Liver (tissue), 8 donors: ENCODE measurements at regions not wholly inside any gene's neighbourhood (a gene's known extent, or its start where the extent isn't known, plus 50 kb on each side); places are given as distances from the start of the nearest gene placed in this dataset.

ENCODE experiments used
- DNase-seq: peaks from one replicate; pipeline ENCODE4 v3.0.0-alpha.2; 2017; ENCODE audit warnings: low spot score
- H3K27ac ChIP-seq, 2 donors: one replicate each; pipeline ENCODE4 v1.7.0; 2013; ENCODE audit warnings: inconsistent platforms in 2 of 2, low read length in 2 of 2, control low read depth in 1 of 2, low read depth in 1 of 2, mild to moderate bottlenecking in 1 of 2
- H3K27me3 ChIP-seq, 4 donors: one replicate each; pipeline versions ENCODE4 v1.6.1 to v1.7.0; 2013; ENCODE audit warnings: low read length in 3 of 4, inconsistent platforms in 1 of 4, mild to moderate bottlenecking in 1 of 4, moderate library complexity in 1 of 4; ENCODE audit not compliant: control insufficient read depth in 4 of 4, insufficient read depth in 4 of 4
- H3K36me3 ChIP-seq, 4 donors: one replicate each; pipeline versions ENCODE4 v1.6.1 to v1.7.0; 2013; ENCODE audit warnings: low read length in 3 of 4, mild to moderate bottlenecking in 3 of 4, low read depth in 1 of 4, moderate library complexity in 1 of 4; ENCODE audit not compliant: control insufficient read depth in 4 of 4, insufficient read depth in 3 of 4
- H3K4me1 ChIP-seq, 4 donors: one replicate each; pipeline versions ENCODE4 v1.6.1 to v1.7.0; 2013; ENCODE audit warnings: low read length in 3 of 4, mild to moderate bottlenecking in 3 of 4, moderate library complexity in 1 of 4; ENCODE audit not compliant: control insufficient read depth in 4 of 4, insufficient read depth in 4 of 4
- H3K4me3 ChIP-seq, 3 donors: one replicate each; pipeline versions ENCODE4 v1.6.1 to v1.7.0; 2013; ENCODE audit warnings: low read length in 3 of 3, control low read depth in 1 of 3, low read depth in 1 of 3, mild to moderate bottlenecking in 1 of 3
- H3K9ac ChIP-seq, 2 donors: one replicate each; pipeline ENCODE4 v1.7.0; 2013; ENCODE audit warnings: low read length in 2 of 2, mild to moderate bottlenecking in 2 of 2, moderate library complexity in 2 of 2, control low read depth in 1 of 2, low read depth in 1 of 2
- H3K9me3 ChIP-seq, 4 donors: one replicate each; pipeline versions ENCODE4 v1.6.1 to v1.7.0; 2013; ENCODE audit warnings: low read length in 3 of 4; ENCODE audit not compliant: control insufficient read depth in 4 of 4
- EGR1 ChIP-seq, 2 donors: IDR thresholded peaks; 2 replicates each; pipeline ENCODE4 v1.6.1; 2016 to 2018; ENCODE audit warnings: antibody characterized with exemption in 2 of 2, low read depth in 2 of 2
- HNF4A ChIP-seq, 2 donors: conservative IDR thresholded peaks; 2 replicates each; pipeline ENCODE4 v1.6.1; 2016; ENCODE audit warnings: antibody characterized with exemption in 2 of 2, mild to moderate bottlenecking in 2 of 2
- JUND ChIP-seq, 2 donors: IDR thresholded peaks; 2 replicates each; pipeline ENCODE4 v1.6.1; 2016; ENCODE audit warnings: antibody characterized with exemption in 2 of 2
- NR2F2 ChIP-seq: IDR thresholded peaks from 2 replicates; pipeline ENCODE4 v1.6.1; 2016; ENCODE audit warnings: antibody characterized with exemption
- RAD21 ChIP-seq, 2 donors: IDR thresholded peaks; 2 replicates each; pipeline ENCODE4 v1.6.1; 2016; ENCODE audit warnings: antibody characterized with exemption in 2 of 2, mild to moderate bottlenecking in 2 of 2
- RXRA ChIP-seq, 2 donors: IDR thresholded peaks; 2 replicates each; pipeline ENCODE4 v1.6.1; 2017 to 2018; ENCODE audit warnings: antibody characterized with exemption in 2 of 2, mild to moderate bottlenecking in 1 of 2
- SP1 ChIP-seq: IDR thresholded peaks from 2 replicates; pipeline ENCODE4 v1.6.1; 2018; ENCODE audit warnings: antibody characterized with exemption, mild to moderate bottlenecking
- TAF1 ChIP-seq: conservative IDR thresholded peaks from 2 replicates; pipeline ENCODE4 v1.6.1; 2016; ENCODE audit warnings: antibody characterized with exemption, mild to moderate bottlenecking
- YY1 ChIP-seq: IDR thresholded peaks from 2 replicates; pipeline ENCODE4 v1.6.1; 2016; ENCODE audit warnings: antibody characterized with exemption, mild to moderate bottlenecking
- WGBS: extraction: QIAGEN DNeasy Blood & Tissue Kit; methylation state at CpG from one replicate; pipeline ENCODE4 v1.1.7; 2013; 5-methylcytosine and 5-hydroxymethylcytosine counted together
- TF ChIP-seq, protein P1 (sequence below): IDR thresholded peaks from 2 replicates; pipeline ENCODE4 v1.6.1; 2016; ENCODE audit warnings: antibody characterized with exemption
- TF ChIP-seq, protein P2 (sequence below): IDR thresholded peaks from 2 replicates; pipeline ENCODE4 v1.6.1; 2016; ENCODE audit warnings: antibody characterized with exemption
- TF ChIP-seq, protein P3 (sequence below): fragments of 150-350 bp; IDR thresholded peaks from 2 replicates; pipeline ENCODE4 v1.5.1; 2017; ENCODE audit warnings: improper control_type of control experiment, low read depth, low read length; ENCODE audit not compliant: missing input control
- TF ChIP-seq, protein P4 (sequence below): IDR thresholded peaks from 2 replicates; pipeline ENCODE4 v1.6.1; 2016; ENCODE audit warnings: antibody characterized with exemption, mild to moderate bottlenecking
- TF ChIP-seq, protein P5 (sequence below): IDR thresholded peaks from 2 replicates; pipeline ENCODE4 v1.6.1; 2016; ENCODE audit warnings: antibody characterized with exemption
- donor health status: healthy.
- donor health status: healthy.
- donor health status: healthy.
- donor health status: healthy.
- donor health status: healthy.

DNA sequence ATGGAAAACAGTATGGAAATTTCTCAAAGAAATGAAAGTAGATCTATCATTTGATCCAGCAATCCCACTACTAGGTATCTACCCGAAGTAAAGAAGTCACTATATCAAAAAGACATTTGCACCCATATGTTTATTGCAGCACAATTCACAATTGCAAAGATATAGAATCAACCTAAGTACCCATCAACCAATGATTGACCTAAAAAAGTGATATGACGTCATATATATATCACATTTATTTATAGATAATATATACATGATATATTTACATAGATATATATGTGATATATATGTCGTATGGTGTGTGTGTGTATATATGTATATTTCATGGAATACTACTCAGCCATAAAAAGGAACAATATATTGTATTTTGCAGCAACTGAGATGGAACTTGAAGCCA lies 188.3 kb upstream of the ARHGAP42 start:
- no peak for DNase-seq
- peaks cover 0 to 4% (median 0%) of the 10 kb centered on the region in 4 donors for H3K27me3 ChIP-seq
- H3K9me3 ChIP-seq, result no peaks in the 10 kb centered on the region
- H3K4me3 ChIP-seq, result no peak overlapping the region
- H3K36me3 ChIP-seq, result no peaks in the 10 kb centered on the region
- no peaks in the 10 kb centered on the region for H3K4me1 ChIP-seq
- H3K9ac ChIP-seq, result no peak overlapping the region
- no peak for TF ChIP-seq JUND (IDR thresholded peaks at IDR 0.05)
- WGBS, result 59% methylated on average over 3 of the region's 3 CpGs
- no peak overlapping the region for H3K27ac ChIP-seq

DNA sequence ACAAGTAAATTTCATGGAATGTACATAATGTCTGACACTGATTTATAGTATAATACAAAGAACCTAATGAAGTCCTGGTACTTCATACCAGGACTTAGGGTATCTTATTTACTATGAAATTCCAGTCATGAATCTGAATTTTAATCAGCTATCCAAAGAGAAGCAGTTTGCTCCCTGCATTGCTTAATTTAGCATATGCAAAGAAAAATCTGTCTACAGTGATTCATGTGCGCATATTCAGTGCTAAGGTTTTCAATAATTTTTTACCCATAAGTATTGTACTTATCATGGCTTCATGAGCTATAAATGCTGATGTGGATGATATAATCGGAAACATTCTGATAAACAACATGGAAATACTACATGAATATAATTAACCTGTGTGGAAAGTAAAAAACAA lies 185.6 kb upstream of the ARHGAP42 start:
- no peaks in the 10 kb centered on the region for H3K9me3 ChIP-seq

More for the DNA sequence above, 185.6 kb upstream of the ARHGAP42 start:
- H3K4me3 ChIP-seq, result no peak overlapping the region
- H3K36me3 ChIP-seq, result no peaks in the 10 kb centered on the region
- no peak overlapping the region for H3K27ac ChIP-seq
- WGBS, result 81% methylated on average over 2 of the region's 2 CpGs
- H3K27me3 ChIP-seq, result peaks cover 0 to 2% (median 0%) of the 10 kb centered on the region in 4 donors
- TF ChIP-seq, protein P1, sequence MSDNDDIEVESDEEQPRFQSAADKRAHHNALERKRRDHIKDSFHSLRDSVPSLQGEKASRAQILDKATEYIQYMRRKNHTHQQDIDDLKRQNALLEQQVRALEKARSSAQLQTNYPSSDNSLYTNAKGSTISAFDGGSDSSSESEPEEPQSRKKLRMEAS, result no peak
- TF ChIP-seq TAF1, result no peak
- TF ChIP-seq RXRA (IDR thresholded peaks at IDR 0.05), result no peak
- TF ChIP-seq SP1, result no peak
- TF ChIP-seq, protein P2, sequence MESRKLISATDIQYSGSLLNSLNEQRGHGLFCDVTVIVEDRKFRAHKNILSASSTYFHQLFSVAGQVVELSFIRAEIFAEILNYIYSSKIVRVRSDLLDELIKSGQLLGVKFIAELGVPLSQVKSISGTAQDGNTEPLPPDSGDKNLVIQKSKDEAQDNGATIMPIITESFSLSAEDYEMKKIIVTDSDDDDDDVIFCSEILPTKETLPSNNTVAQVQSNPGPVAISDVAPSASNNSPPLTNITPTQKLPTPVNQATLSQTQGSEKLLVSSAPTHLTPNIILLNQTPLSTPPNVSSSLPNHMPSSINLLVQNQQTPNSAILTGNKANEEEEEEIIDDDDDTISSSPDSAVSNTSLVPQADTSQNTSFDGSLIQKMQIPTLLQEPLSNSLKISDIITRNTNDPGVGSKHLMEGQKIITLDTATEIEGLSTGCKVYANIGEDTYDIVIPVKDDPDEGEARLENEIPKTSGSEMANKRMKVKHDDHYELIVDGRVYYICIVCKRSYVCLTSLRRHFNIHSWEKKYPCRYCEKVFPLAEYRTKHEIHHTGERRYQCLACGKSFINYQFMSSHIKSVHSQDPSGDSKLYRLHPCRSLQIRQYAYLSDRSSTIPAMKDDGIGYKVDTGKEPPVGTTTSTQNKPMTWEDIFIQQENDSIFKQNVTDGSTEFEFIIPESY, result no peak
- no peak for TF ChIP-seq NR2F2
- TF ChIP-seq, protein P3, sequence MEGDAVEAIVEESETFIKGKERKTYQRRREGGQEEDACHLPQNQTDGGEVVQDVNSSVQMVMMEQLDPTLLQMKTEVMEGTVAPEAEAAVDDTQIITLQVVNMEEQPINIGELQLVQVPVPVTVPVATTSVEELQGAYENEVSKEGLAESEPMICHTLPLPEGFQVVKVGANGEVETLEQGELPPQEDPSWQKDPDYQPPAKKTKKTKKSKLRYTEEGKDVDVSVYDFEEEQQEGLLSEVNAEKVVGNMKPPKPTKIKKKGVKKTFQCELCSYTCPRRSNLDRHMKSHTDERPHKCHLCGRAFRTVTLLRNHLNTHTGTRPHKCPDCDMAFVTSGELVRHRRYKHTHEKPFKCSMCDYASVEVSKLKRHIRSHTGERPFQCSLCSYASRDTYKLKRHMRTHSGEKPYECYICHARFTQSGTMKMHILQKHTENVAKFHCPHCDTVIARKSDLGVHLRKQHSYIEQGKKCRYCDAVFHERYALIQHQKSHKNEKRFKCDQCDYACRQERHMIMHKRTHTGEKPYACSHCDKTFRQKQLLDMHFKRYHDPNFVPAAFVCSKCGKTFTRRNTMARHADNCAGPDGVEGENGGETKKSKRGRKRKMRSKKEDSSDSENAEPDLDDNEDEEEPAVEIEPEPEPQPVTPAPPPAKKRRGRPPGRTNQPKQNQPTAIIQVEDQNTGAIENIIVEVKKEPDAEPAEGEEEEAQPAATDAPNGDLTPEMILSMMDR, result no peak
- TF ChIP-seq, protein P4, sequence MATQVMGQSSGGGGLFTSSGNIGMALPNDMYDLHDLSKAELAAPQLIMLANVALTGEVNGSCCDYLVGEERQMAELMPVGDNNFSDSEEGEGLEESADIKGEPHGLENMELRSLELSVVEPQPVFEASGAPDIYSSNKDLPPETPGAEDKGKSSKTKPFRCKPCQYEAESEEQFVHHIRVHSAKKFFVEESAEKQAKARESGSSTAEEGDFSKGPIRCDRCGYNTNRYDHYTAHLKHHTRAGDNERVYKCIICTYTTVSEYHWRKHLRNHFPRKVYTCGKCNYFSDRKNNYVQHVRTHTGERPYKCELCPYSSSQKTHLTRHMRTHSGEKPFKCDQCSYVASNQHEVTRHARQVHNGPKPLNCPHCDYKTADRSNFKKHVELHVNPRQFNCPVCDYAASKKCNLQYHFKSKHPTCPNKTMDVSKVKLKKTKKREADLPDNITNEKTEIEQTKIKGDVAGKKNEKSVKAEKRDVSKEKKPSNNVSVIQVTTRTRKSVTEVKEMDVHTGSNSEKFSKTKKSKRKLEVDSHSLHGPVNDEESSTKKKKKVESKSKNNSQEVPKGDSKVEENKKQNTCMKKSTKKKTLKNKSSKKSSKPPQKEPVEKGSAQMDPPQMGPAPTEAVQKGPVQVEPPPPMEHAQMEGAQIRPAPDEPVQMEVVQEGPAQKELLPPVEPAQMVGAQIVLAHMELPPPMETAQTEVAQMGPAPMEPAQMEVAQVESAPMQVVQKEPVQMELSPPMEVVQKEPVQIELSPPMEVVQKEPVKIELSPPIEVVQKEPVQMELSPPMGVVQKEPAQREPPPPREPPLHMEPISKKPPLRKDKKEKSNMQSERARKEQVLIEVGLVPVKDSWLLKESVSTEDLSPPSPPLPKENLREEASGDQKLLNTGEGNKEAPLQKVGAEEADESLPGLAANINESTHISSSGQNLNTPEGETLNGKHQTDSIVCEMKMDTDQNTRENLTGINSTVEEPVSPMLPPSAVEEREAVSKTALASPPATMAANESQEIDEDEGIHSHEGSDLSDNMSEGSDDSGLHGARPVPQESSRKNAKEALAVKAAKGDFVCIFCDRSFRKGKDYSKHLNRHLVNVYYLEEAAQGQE, result no peak
- no peak for TF ChIP-seq HNF4A (conservative IDR thresholded peaks at IDR 0.05)
- TF ChIP-seq RAD21 (IDR thresholded peaks at IDR 0.05), result no peak
- TF ChIP-seq, protein P5, sequence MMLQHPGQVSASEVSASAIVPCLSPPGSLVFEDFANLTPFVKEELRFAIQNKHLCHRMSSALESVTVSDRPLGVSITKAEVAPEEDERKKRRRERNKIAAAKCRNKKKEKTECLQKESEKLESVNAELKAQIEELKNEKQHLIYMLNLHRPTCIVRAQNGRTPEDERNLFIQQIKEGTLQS, result no peak
- no peak for TF ChIP-seq EGR1 (IDR thresholded peaks at IDR 0.05; ENCODE audit: low read depth in 2 of 2)
- no peak for TF ChIP-seq YY1
- TF ChIP-seq JUND (IDR thresholded peaks at IDR 0.05), result no peak
- H3K9ac ChIP-seq, result no peak overlapping the region
- DNase-seq, result no peak
- H3K4me1 ChIP-seq, result no peaks in the 10 kb centered on the region
